Panc1 (cell line): ENCODE measurements at regions not wholly inside any gene's neighbourhood (a gene's known extent, or its start where the extent isn't known, plus 50 kb on each side); places are given as distances from the start of the nearest gene placed in this dataset.
"Not testable (repeated sequence)": the region's sequence is repeated elsewhere in the genome, so short reads cannot be mapped to it uniquely, and the experiment has no call there.

Source experiments
- ATAC-seq: fragments of 200-7000 bp; cut with Tn5 transposase; 2 replicates; pipeline ENCODE4 v1.9.1; 2020; ENCODE audit warnings: mild to moderate bottlenecking, moderate library complexity
- BruUV-seq: library from RNA; stranded (reverse); fragments of 400-500 nt; replicated peaks from 2 replicates; lab custom pipeline; 2021; lab: Mats Ljungman, UMichigan
- CTCF ChIA-PET: fragments of 300-600 bp; sonication (Branson Sonifier 250); formaldehyde crosslinking; loops from one replicate; lab custom pipeline; 2022; ENCODE audit warnings: antibody characterized with exemption; lab: Charles Lee
- POLR2A ChIA-PET: fragments of 300-600 bp; sonication (Branson Sonifier 250); formaldehyde crosslinking; loops from one replicate; lab custom pipeline; 2022; ENCODE audit warnings: antibody characterized with exemption; lab: Charles Lee
- DNase-seq: peaks from one replicate; pipeline ENCODE4 v3.0.0-alpha.2; 2010; ENCODE audit warnings: low read depth, low spot score
- H3K27ac ChIP-seq: 2 replicates; pipeline ENCODE4 v1.5.1; 2011; ENCODE audit warnings: mild to moderate bottlenecking, low read length, inconsistent platforms
- H3K27me3 ChIP-seq: fragments of 200-500 bp; sonication (Bioruptor generic); 2 replicates; pipeline ENCODE4 v1.6.0; 2014; ENCODE audit warnings: low read length, inconsistent platforms; ENCODE audit not compliant: control insufficient read depth, insufficient read depth
- H3K36me3 ChIP-seq: fragments of 200-500 bp; sonication (Bioruptor generic); 2 replicates; pipeline ENCODE4 v1.5.1; 2014; ENCODE audit warnings: inconsistent platforms, mild to moderate bottlenecking, low read length, moderate library complexity; ENCODE audit not compliant: control insufficient read depth, insufficient read depth
- H3K4me1 ChIP-seq: 2 replicates; pipeline ENCODE4 v1.5.1; 2011; ENCODE audit warnings: inconsistent platforms, mild to moderate bottlenecking, low read length, moderate library complexity; ENCODE audit not compliant: control insufficient read depth, insufficient read depth
- H3K4me3 ChIP-seq, 2 experiments: 2 replicates each; pipeline ENCODE4 v1.5.1; 2011 to 2012; ENCODE audit warnings: low read depth in 2 of 2, low read length in 2 of 2, mild to moderate bottlenecking in 2 of 2, inconsistent platforms in 1 of 2, moderate library complexity in 1 of 2
- H3K9me3 ChIP-seq: fragments of 200-500 bp; sonication (Bioruptor generic); 2 replicates; pipeline ENCODE4 v1.5.1; 2014; ENCODE audit warnings: low read depth, mild to moderate bottlenecking, inconsistent platforms, low read length, moderate library complexity; ENCODE audit not compliant: control insufficient read depth, insufficient read depth
- POLR2AphosphoS5 ChIP-seq: IDR thresholded peaks from 2 replicates; pipeline ENCODE4 v1.6.1; 2012; ENCODE audit warnings: mild to moderate bottlenecking, low read depth, low read length, moderate library complexity
- SIN3A ChIP-seq: IDR thresholded peaks from 2 replicates; pipeline ENCODE4 v1.6.1; 2012; ENCODE audit warnings: low read depth, mild to moderate bottlenecking, low read length, moderate library complexity, borderline replicate concordance; ENCODE audit not compliant: insufficient read depth
- TCF7L2 ChIP-seq: IDR thresholded peaks from 2 replicates; pipeline ENCODE4 v1.6.1; 2011; ENCODE audit warnings: mild to moderate bottlenecking, low read depth, low read length, inconsistent platforms
- in situ Hi-C: cut with HindIII; loops from 2 replicates; pipeline ENCODE4 v1.10.0; 2016; ENCODE audit warnings: low sequenced_read_pairs, low pct_unique_long_range_greater_than_20kb
- intact Hi-C: fragments of 100-400 bp; cut with micrococcal nuclease; formaldehyde crosslinking; loops from one replicate; pipeline ENCODE4 v1.10.0; 2022; ENCODE audit not compliant: unreplicated experiment
- TF ChIP-seq, protein P1 (sequence below), 2 experiments: IDR thresholded peaks; 2 replicates each; pipeline ENCODE4 v1.6.1; 2011 to 2012; ENCODE audit warnings: low read depth in 2 of 2, control low read depth in 1 of 2, low read length in 1 of 2, mild to moderate bottlenecking in 1 of 2, moderate library complexity in 1 of 2; ENCODE audit not compliant: insufficient read depth in 1 of 2
- TF ChIP-seq, protein P2 (sequence below): fragments of 450-650 bp; IDR thresholded peaks from 2 replicates; pipeline ENCODE4 v1.5.1; 2017; ENCODE audit warnings: mild to moderate bottlenecking

DNA sequence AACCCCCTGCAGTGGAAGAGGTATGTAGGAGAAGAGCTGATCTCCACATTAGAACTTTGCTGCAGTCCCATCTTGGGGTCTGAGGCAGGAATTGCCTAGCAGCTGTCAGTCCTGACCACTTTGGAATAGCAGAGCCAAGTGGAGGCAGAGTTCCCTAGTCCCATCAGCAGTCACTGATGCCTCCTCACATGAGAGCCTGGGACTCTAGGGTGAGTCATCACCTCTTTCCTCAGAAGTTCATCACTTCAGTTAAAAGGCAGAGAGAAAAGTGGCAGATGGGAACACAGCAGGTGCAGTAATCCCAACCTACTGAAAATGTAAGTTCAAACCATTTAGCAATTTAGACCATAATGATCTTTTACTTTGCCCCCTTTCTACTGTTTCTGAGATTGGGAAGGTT is 73.9 kb upstream of the MED14 start:
- TF ChIP-seq, protein P1, sequence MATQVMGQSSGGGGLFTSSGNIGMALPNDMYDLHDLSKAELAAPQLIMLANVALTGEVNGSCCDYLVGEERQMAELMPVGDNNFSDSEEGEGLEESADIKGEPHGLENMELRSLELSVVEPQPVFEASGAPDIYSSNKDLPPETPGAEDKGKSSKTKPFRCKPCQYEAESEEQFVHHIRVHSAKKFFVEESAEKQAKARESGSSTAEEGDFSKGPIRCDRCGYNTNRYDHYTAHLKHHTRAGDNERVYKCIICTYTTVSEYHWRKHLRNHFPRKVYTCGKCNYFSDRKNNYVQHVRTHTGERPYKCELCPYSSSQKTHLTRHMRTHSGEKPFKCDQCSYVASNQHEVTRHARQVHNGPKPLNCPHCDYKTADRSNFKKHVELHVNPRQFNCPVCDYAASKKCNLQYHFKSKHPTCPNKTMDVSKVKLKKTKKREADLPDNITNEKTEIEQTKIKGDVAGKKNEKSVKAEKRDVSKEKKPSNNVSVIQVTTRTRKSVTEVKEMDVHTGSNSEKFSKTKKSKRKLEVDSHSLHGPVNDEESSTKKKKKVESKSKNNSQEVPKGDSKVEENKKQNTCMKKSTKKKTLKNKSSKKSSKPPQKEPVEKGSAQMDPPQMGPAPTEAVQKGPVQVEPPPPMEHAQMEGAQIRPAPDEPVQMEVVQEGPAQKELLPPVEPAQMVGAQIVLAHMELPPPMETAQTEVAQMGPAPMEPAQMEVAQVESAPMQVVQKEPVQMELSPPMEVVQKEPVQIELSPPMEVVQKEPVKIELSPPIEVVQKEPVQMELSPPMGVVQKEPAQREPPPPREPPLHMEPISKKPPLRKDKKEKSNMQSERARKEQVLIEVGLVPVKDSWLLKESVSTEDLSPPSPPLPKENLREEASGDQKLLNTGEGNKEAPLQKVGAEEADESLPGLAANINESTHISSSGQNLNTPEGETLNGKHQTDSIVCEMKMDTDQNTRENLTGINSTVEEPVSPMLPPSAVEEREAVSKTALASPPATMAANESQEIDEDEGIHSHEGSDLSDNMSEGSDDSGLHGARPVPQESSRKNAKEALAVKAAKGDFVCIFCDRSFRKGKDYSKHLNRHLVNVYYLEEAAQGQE (IDR thresholded peaks at IDR 0.05; ENCODE audit: insufficient read depth in 1 of 2, low read depth in 2 of 2, low read length in 1 of 2), result no peak
- TF ChIP-seq SIN3A (no peak), POLR2AphosphoS5 (no peak), TCF7L2 (no peak)
- TF ChIP-seq, protein P2, sequence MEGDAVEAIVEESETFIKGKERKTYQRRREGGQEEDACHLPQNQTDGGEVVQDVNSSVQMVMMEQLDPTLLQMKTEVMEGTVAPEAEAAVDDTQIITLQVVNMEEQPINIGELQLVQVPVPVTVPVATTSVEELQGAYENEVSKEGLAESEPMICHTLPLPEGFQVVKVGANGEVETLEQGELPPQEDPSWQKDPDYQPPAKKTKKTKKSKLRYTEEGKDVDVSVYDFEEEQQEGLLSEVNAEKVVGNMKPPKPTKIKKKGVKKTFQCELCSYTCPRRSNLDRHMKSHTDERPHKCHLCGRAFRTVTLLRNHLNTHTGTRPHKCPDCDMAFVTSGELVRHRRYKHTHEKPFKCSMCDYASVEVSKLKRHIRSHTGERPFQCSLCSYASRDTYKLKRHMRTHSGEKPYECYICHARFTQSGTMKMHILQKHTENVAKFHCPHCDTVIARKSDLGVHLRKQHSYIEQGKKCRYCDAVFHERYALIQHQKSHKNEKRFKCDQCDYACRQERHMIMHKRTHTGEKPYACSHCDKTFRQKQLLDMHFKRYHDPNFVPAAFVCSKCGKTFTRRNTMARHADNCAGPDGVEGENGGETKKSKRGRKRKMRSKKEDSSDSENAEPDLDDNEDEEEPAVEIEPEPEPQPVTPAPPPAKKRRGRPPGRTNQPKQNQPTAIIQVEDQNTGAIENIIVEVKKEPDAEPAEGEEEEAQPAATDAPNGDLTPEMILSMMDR, result no peak
- CTCF ChIA-PET, result no interaction called here
- in situ Hi-C loops (no loop called here), intact Hi-C loops (no loop called here)
- Histone ChIP-seq H3K36me3 (no peaks in the 10 kb centered on the region), H3K4me3 (no peak overlapping the region), H3K9me3 (no peaks in the 10 kb centered on the region), H3K4me1 (no peaks in the 10 kb centered on the region), H3K27me3 (no peaks in the 10 kb centered on the region), H3K27ac (no peak overlapping the region)
- no TSS peak for BruUV-seq
- no peak for DNase-seq
- POLR2A ChIA-PET, result no interaction called here
- no peak for ATAC-seq

DNA sequence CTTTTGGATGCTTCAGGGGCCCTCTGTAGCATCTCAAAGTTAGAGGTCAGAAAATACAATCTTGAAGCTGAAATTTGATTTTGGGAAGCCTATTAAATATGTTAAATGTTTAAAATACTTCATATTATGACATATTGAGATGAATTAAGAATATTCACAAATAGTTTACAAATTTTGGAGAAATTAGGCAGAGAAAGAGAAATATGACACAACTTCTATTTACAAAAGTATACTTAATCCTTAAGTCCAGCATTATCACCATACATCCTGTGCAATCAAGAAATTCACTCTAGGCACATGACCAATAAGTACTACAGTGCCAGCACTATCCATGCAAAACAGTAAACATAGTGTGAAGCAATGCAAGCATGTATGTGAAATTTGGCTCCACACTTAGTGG is 79.7 kb upstream of the MED14 start:
- DNase-seq, in situ Hi-C loops, CTCF ChIA-PET, H3K4me1 ChIP-seq, H3K9me3 ChIP-seq, H3K36me3 ChIP-seq, intact Hi-C loops, POLR2A ChIA-PET, H3K4me3 ChIP-seq, H3K27me3 ChIP-seq, BruUV-seq, H3K27ac ChIP-seq, ATAC-seq: not testable (repeated sequence)

DNA sequence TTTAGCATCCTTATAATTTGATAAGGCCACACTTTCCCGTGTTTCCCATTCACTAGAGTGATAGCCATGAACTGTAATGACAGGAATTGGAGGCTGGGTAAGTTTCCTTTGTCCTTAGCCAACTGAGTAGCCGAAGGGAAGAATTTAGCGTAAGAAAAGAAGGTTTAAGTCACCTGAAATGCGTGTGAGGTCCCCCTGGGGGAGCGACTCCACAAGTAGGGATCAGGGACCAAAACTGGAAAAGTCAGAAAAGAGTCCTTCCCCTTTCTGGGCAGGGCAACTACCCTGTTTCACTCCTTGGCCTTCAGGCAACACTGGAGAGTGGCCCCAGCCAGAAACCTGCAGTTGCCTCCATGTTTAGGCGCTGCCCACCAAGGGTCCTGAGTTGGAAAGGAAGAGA is 81.6 kb upstream of the MED14 start:
- in situ Hi-C loops, result no loop called here
- ATAC-seq (no peak), DNase-seq (no peak)
- Histone ChIP-seq H3K4me1 (no peaks in the 10 kb centered on the region), H3K4me3 (no peak overlapping the region), H3K9me3 (no peaks in the 10 kb centered on the region), H3K36me3 (no peaks in the 10 kb centered on the region), H3K27ac (no peak overlapping the region), H3K27me3 (no peaks in the 10 kb centered on the region)
- no peak for TF ChIP-seq TCF7L2
- no peak for TF ChIP-seq SIN3A
- no peak for TF ChIP-seq POLR2AphosphoS5
- TF ChIP-seq, protein P1 (IDR thresholded peaks at IDR 0.05; ENCODE audit: insufficient read depth in 1 of 2, low read depth in 2 of 2, low read length in 1 of 2), result no peak
- TF ChIP-seq, protein P2, result no peak
- CTCF ChIA-PET, result no interaction called here
- POLR2A ChIA-PET, result no interaction called here
- intact Hi-C loops, result no loop called here
- BruUV-seq, result no TSS peak
